22Rv1 (cell line): ENCODE measurements at regions not wholly inside any gene's neighbourhood (a gene's known extent, or its start where the extent isn't known, plus 50 kb on each side); places are given as distances from the start of the nearest gene placed in this dataset.

Experiments used
- H3K27ac ChIP-seq: fragments of 450-650 bp; 2 replicates; pipeline ENCODE4 v1.5.1; 2017
- CTCF ChIP-seq: fragments of 450-650 bp; IDR thresholded peaks from 2 replicates; pipeline ENCODE4 v1.5.1; 2017; ENCODE audit warnings: mild to moderate bottlenecking
- ZFX ChIP-seq: fragments of 450-650 bp; IDR thresholded peaks from 2 replicates; pipeline ENCODE4 v1.6.1; 2017; ENCODE audit warnings: antibody characterized with exemption, borderline replicate concordance

GRCh38 chr11:29634744-29635143 is 382.1 kb downstream of the KCNA4 start:
- H3K27ac ChIP-seq: no peak overlapping the region

GRCh38 chr11:29634244-29634643 is 382.6 kb downstream of the KCNA4 start:
- peak; percentile 49 for TF ChIP-seq CTCF
- no peak for TF ChIP-seq ZFX
- no peak overlapping the region for H3K27ac ChIP-seq

More at GRCh38 chr11:29634744-29635143, 382.1 kb downstream of the KCNA4 start:
- TF ChIP-seq ZFX (no peak), CTCF (no peak)

DNA sequence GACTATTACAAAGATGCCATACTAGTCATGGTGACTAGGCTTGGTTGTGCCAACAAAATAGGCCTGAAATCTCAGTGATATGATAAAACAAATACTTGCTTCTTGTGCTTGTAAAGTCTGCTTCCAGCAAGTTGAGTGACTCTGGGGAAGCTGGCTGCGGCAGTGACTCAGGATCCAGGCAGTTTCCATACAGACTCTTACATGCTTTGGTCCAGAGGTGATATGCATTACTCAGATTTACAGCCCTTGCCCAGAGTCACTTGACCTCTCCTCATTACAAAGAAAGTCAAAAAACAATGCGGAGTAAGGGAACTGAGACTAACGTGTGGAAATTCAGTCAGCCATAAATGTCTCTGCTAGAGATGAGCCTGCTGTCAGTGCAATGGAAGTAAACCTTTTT is 387.5 kb downstream of the KCNA4 start:
- no peak overlapping the region for H3K27ac ChIP-seq
- TF ChIP-seq ZFX (no peak), CTCF (no peak)

DNA sequence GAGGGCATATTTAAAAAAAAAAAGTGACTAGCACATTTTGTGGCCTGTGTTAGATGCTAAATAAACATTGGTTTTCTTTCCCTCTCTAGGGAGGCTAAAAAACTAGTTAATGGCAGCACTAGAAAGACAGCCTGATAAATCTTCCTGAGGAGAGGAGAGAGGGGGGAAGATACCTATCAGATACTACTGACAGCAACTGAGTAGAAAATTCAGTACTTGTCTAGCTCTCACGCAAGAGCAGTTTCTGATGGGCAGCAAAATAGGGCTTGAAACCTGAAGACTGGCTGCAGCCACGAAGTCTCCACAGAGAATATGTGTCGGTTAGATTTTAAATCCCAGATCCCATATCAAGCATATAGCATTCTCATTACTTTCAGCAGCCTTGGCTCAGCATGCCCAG is 388.2 kb downstream of the KCNA4 start:
- no peak for TF ChIP-seq ZFX
- TF ChIP-seq CTCF: no peak
- no peak overlapping the region for H3K27ac ChIP-seq

GRCh38 chr11:29627541-29627940 is 389.3 kb downstream of the KCNA4 start:
- TF ChIP-seq ZFX (no peak), CTCF (no peak)
- H3K27ac ChIP-seq: no peak overlapping the region

DNA sequence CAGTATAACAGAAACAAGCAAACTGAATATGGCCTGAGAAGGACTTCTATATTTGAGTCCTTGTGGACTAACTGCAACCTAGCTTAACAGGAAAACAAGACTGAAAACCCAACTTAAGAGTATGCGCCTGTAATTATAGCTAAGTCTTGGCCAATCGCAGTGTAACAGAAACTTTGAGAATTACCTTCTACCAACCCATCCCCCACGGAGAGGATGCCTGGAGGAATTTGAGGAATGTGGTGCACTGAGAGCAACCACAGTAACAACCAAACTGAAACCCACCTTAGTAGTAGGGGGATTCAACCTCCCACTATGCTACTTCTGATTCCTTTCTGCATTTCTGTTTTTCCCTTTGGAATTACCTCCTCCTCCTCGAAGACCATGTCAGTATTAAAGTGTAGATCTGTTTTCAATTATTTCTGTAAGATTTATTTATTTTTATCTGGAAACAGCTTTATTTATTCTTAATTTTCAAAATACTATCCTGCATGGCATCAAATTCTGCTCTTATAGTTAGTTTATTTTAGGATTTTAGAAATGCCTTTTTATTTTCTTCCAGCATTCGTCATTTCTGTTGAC is 393.6 kb downstream of the KCNA4 start:
- no peak overlapping the region for H3K27ac ChIP-seq
- no peak for TF ChIP-seq ZFX
- TF ChIP-seq CTCF: no peak

GRCh38 chr11:29616611-29617010 is 400.2 kb downstream of the KCNA4 start:
- TF ChIP-seq ZFX (no peak), CTCF (no peak)
- H3K27ac ChIP-seq: no peak overlapping the region
